ENCODE measurements at regions not wholly inside any gene's neighbourhood (a gene's known extent, or its start where the extent isn't known, plus 50 kb on each side); places are given as distances from the start of the nearest gene placed in this dataset.

GRCh38 chr3:59131016-59131766 lies 81.4 kb upstream of the CFAP20DC start:
- H3K27me3 ChIP-seq: no peaks in the 10 kb centered on the region
- no peak overlapping the region for H3K4me2 ChIP-seq
- H3K4me1 ChIP-seq (ENCODE audit: insufficient read depth): peaks cover 5% of the 10 kb centered on the region
- no peaks in the 10 kb centered on the region for H4K20me1 ChIP-seq (ENCODE audit: insufficient read depth, poor library complexity, severe bottlenecking)
- no peaks in the 10 kb centered on the region for H3K9me2 ChIP-seq (replicated peaks; ENCODE audit: insufficient read depth)
- H3K79me2 ChIP-seq: no peaks in the 10 kb centered on the region
- H3K4me3 ChIP-seq: no peak overlapping the region
- H3K27ac ChIP-seq: no peak overlapping the region
- H2AFZ ChIP-seq: no peak overlapping the region
- H3K36me3 ChIP-seq (replicated peaks; ENCODE audit: insufficient read depth, low read depth): no peaks in the 10 kb centered on the region
- 68% methylated on average over 3 of the region's 3 CpGs for WGBS (ENCODE audit: low lambda C conversion rate, missing lambda C conversion rate)
- TF ChIP-seq EZH2 (IDR thresholded peaks at IDR 0.05; ENCODE audit: borderline replicate concordance): no peak
- no peak for DNase-seq (ENCODE audit: low spot score)
- H3K9me3 ChIP-seq (ENCODE audit: low read depth): no peaks in the 10 kb centered on the region

DNA sequence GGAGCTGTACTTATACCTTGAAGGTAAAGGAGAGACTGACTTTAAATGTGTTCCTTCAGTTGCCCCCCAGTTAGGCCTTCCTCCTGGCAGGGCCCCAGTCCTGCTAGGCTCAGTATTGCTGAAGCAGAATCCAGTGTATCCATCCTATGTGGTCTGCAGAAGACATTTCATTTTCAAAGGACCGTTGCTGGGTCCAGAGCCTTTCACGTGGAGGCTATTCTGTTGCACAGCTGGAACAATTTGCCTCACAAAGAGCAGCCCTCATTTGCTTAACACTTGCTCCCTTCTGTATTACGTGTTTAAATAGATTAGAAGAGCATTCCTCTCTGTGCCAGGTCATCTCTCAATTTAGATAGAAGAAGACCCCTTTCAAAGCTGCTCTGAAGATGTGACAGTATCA lies 78.9 kb upstream of the CFAP20DC start:
- no peaks in the 10 kb centered on the region for H3K27me3 ChIP-seq
- H3K4me1 ChIP-seq (ENCODE audit: insufficient read depth): peaks cover 5% of the 10 kb centered on the region
- no peak for DNase-seq (ENCODE audit: low spot score)
- no peaks in the 10 kb centered on the region for H3K9me2 ChIP-seq (replicated peaks; ENCODE audit: insufficient read depth)
- H3K36me3 ChIP-seq (replicated peaks; ENCODE audit: insufficient read depth, low read depth): no peaks in the 10 kb centered on the region
- 59% methylated on average over 3 of the region's 3 CpGs for WGBS (ENCODE audit: low lambda C conversion rate, missing lambda C conversion rate)
- no peaks in the 10 kb centered on the region for H3K9me3 ChIP-seq (ENCODE audit: low read depth)
- no peak overlapping the region for H3K27ac ChIP-seq
- H2AFZ ChIP-seq: no peak overlapping the region
- no peak overlapping the region for H3K4me3 ChIP-seq
- no peak overlapping the region for H3K4me2 ChIP-seq
- H3K79me2 ChIP-seq: no peaks in the 10 kb centered on the region
- TF ChIP-seq EZH2 (IDR thresholded peaks at IDR 0.05; ENCODE audit: borderline replicate concordance) (no peak), CTCF (IDR thresholded peaks at IDR 0.05; ENCODE audit: poor library complexity) (no peak), EZH2phosphoT487 (IDR thresholded peaks at IDR 0.05; ENCODE audit: low read depth, severe bottlenecking, unreplicated experiment) (no peak)
- H4K20me1 ChIP-seq (ENCODE audit: insufficient read depth, poor library complexity, severe bottlenecking): no peaks in the 10 kb centered on the region

DNA sequence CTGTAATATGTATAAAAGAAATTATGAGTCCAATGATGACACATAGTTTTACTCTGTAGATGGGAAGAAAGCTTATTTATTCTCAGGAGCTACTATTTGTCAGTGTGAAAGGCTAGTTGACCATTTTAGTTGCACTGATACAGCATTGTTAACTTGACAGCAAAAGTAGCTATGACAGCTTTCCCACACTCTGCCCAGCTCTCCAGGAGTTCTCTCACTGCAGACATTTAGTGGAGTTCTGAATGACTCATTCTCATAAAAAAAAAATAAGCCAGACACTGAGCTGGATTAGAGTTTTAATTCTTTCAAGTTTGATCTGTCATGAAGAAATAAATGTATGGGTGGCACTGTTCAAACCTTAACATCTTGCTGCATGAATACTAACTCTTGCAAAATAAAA lies 77.2 kb upstream of the CFAP20DC start:
- DNase-seq (ENCODE audit: low spot score): peak; percentile 38
- no peak overlapping the region for H3K27ac ChIP-seq
- H3K79me2 ChIP-seq: no peaks in the 10 kb centered on the region
- no peak overlapping the region for H2AFZ ChIP-seq
- no peaks in the 10 kb centered on the region for H3K9me2 ChIP-seq (replicated peaks; ENCODE audit: insufficient read depth)
- H3K36me3 ChIP-seq (replicated peaks; ENCODE audit: insufficient read depth, low read depth): no peaks in the 10 kb centered on the region
- no peak overlapping the region for H3K4me3 ChIP-seq
- no peak overlapping the region for H3K4me2 ChIP-seq
- peaks cover 5% of the 10 kb centered on the region for H3K4me1 ChIP-seq (ENCODE audit: insufficient read depth)
- H4K20me1 ChIP-seq (ENCODE audit: insufficient read depth, poor library complexity, severe bottlenecking): no peaks in the 10 kb centered on the region
- no peak for TF ChIP-seq EZH2 (IDR thresholded peaks at IDR 0.05; ENCODE audit: borderline replicate concordance)
- H3K27me3 ChIP-seq: no peaks in the 10 kb centered on the region
- no peaks in the 10 kb centered on the region for H3K9me3 ChIP-seq (ENCODE audit: low read depth)

DNA sequence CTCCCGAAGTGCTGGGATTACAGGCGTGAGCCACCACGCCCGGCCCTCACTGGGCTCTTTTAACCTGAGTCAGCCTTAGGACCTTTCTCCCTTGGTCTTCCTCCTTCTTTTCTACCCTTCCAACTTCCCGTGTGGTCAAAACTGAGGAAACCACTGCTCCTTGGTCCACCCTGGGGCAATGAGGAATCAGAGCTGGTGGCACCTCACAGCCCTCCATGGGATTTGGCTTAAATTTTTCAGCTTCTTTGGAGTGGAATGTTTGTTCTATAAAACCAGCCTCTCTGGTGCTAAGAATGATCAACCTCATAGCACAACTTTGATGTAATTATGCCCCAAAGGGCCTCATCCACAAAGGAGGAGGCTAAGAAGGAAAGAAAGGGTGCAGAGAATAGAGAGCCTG lies 76.6 kb upstream of the CFAP20DC start:
- Histone ChIP-seq H3K4me1 (ENCODE audit: insufficient read depth) (peaks cover 5% of the 10 kb centered on the region), H3K9me3 (ENCODE audit: low read depth) (no peaks in the 10 kb centered on the region), H4K20me1 (ENCODE audit: insufficient read depth, poor library complexity, severe bottlenecking) (no peaks in the 10 kb centered on the region), H3K36me3 (replicated peaks; ENCODE audit: insufficient read depth, low read depth) (no peaks in the 10 kb centered on the region), H3K79me2 (no peaks in the 10 kb centered on the region), H3K27ac (no peak overlapping the region), H2AFZ (no peak overlapping the region), H3K27me3 (no peaks in the 10 kb centered on the region), H3K4me2 (no peak overlapping the region), H3K9me2 (replicated peaks; ENCODE audit: insufficient read depth) (no peaks in the 10 kb centered on the region), H3K4me3 (no peak overlapping the region)
- TF ChIP-seq EZH2phosphoT487 (IDR thresholded peaks at IDR 0.05; ENCODE audit: low read depth, severe bottlenecking, unreplicated experiment) (no peak), CTCF (IDR thresholded peaks at IDR 0.05; ENCODE audit: poor library complexity) (no peak), EZH2 (IDR thresholded peaks at IDR 0.05; ENCODE audit: borderline replicate concordance) (no peak)
- DNase-seq (ENCODE audit: low spot score): no peak
- 96% methylated on average over 5 of the region's 5 CpGs for WGBS (ENCODE audit: low lambda C conversion rate, missing lambda C conversion rate)

Measured in hepatocyte (in vitro differentiated cells).